A549 (cell line): ENCODE measurements at regions not wholly inside any gene's neighbourhood (a gene's known extent, or its start where the extent isn't known, plus 50 kb on each side); places are given as distances from the start of the nearest gene placed in this dataset.

ENCODE experiments used
- CHD2 ChIP-seq: fragments of 150-350 bp; IDR thresholded peaks from 2 replicates; pipeline ENCODE4 v1.6.1; 2014; ENCODE audit warnings: low read length; ENCODE audit not compliant: partially characterized antibody
- CTCF ChIP-seq: fragments of >200 bp; sonication (Bioruptor Twin); formaldehyde crosslinking; IDR thresholded peaks from 3 replicates; pipeline ENCODE4 v1.5.1; 2016
- EP300 ChIP-seq, 2 experiments: fragments of >200 bp; sonication (Bioruptor Twin); formaldehyde crosslinking; IDR thresholded peaks; 2 replicates in 1 of 2; 3 replicates in 1 of 2; pipeline ENCODE4 v1.6.1; 2016 to 2017
- JUNB ChIP-seq: fragments of >200 bp; sonication (Bioruptor Twin); formaldehyde crosslinking; IDR thresholded peaks from 2 replicates; pipeline ENCODE4 v1.6.1; 2016
- MAX ChIP-seq: IDR thresholded peaks from 2 replicates; pipeline ENCODE4 v1.6.1; 2012
- PBX3 ChIP-seq: IDR thresholded peaks from 2 replicates; pipeline ENCODE4 v1.6.1; 2012
- POLR2A ChIP-seq: IDR thresholded peaks from 2 replicates; pipeline ENCODE4 v1.6.1; 2012; ENCODE audit warnings: mild to moderate bottlenecking, low read length
- REST ChIP-seq: fragments of 200-600 bp; sonication (generic); IDR thresholded peaks from 2 replicates; pipeline ENCODE4 v1.6.1; 2016; ENCODE audit warnings: antibody characterized with exemption, mild to moderate bottlenecking, moderate library complexity
- RFX5 ChIP-seq: fragments of 450-650 bp; IDR thresholded peaks from 2 replicates; pipeline ENCODE4 v1.7.1; 2014; ENCODE audit warnings: antibody characterized with exemption, mild to moderate bottlenecking, moderate library complexity
- SREBF2 ChIP-seq: fragments of 450-650 bp; IDR thresholded peaks from 2 replicates; pipeline ENCODE4 v1.6.1; 2014; ENCODE audit warnings: mild to moderate bottlenecking, moderate library complexity
- USF2 ChIP-seq: fragments of 450-650 bp; IDR thresholded peaks from 2 replicates; pipeline ENCODE4 v1.6.1; 2014; ENCODE audit warnings: antibody characterized with exemption

GRCh38 chr1:101150266-101150665 lies 86.6 kb upstream of the S1PR1 start:
- TF ChIP-seq CTCF, result no peak
- no peak for TF ChIP-seq EP300 (IDR thresholded peaks at IDR 0.05)
- TF ChIP-seq MAX, result no peak
- TF ChIP-seq PBX3, result no peak
- TF ChIP-seq RFX5, result no peak
- TF ChIP-seq USF2, result no peak
- TF ChIP-seq POLR2A, result no peak
- no peak for TF ChIP-seq CHD2
- no peak for TF ChIP-seq SREBF2
- no peak for TF ChIP-seq JUNB
- TF ChIP-seq REST, result no peak
